ENCODE measurements at regions not wholly inside any gene's neighbourhood (a gene's known extent, or its start where the extent isn't known, plus 50 kb on each side); places are given as distances from the start of the nearest gene placed in this dataset.

DNA sequence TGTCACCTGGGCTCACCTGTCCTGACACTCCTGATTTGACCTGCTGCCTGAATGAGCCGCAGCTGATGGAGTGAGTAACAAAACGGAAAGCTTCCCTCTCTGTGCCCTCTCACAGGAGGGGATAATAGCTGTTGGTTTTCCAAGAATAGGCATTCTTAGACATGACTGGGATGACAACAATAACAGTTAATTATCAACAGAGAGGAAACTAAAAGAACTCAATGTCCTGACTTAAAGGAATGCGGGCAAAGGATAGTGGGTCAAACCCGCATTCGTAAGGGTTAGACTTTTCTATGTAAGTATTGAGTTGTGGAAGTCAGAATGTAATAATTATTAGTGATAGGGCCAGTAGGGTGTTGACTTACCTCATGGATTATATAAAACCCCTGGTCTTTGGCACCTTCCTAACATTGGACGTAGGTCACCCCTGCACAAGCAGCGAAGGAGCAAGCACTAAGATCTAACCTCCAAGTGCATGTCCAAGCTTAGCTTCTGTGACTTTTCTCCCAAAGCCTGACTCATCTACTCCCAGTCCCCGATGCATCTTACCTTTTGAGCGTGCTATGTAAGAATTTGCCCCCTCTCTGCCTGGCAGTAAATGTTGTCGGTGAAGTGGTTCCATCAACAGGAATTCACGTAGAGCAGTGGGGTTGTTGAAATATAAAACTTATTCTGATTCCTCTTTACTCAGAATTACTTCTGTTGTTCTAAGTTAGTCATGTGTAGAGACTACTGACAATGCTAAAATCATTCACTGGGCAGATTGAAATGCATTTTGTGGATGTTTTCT lies 442.3 kb downstream of the FGF9 start:
- intact Hi-C loops (cut with DNase I; ENCODE audit: low total_unique reads) = no loop called here
- TF ChIP-seq CTCF (IDR thresholded peaks at IDR 0.05) = no peak
- TF ChIP-seq EP300 (IDR thresholded peaks at IDR 0.05) = no peak
- TF ChIP-seq POLR2A (IDR thresholded peaks at IDR 0.05) = no peak

DNA sequence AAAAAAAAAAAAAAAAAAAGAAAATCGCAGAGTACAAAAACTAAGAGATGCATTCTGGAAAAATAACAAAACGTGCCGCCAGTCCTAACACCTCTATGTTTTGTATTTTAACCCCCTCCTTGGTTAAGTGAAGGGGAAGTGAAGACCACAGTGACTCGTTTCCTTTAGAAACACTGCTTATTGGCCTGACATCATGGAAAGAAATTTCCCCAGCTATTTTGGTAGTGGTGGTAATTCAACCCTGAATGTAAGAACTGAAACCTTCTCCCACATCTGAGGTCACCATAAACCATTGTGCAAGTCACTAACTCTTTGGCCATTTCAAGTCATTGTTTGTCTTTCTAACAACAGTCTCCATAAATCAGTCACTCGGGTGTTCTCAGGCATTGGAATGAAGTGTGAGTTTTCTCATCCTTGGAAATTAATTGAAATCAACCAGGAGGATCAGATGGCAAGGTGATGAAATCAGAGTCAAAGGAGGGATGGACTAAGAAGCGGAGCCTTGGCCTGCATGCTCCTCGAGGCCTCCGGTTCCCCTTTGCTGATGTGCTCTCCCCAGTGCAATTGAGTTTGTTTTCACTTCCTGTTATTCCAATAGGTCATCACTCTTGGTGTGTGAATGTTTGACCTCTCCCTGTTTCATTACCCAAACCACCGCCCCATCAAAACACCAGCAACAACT lies 443.9 kb downstream of the FGF9 start:
- Histone ChIP-seq H3K4me3 (no peak overlapping the region), H3K9me3 (no peaks in the 10 kb centered on the region), H3K36me3 (no peaks in the 10 kb centered on the region), H3K27me3 (peaks cover 0 to 21% (median 7%) of the 10 kb centered on the region in 3 donors), H3K27ac (no peak overlapping the region), H3K4me1 (no peaks in the 10 kb centered on the region)
- 67 to 79% (median 68%) methylated on average over 9 of the region's 9 CpGs for WGBS, 5 donors
- DNase-seq = peak in 1 of 2 donors; percentile 71
- TF ChIP-seq POLR2AphosphoS5 (IDR thresholded peaks at IDR 0.05) (no peak), CTCF (IDR thresholded peaks at IDR 0.05) (no peak), POLR2A (IDR thresholded peaks at IDR 0.05) (no peak), EP300 (IDR thresholded peaks at IDR 0.05) (no peak)
- intact Hi-C loops (cut with DNase I; ENCODE audit: low total_unique reads) = no loop called here

More for the DNA sequence above, 442.3 kb downstream of the FGF9 start:
- WGBS, 5 donors = 89 to 95% (median 93%) methylated on average over 11 of the region's 11 CpGs
- H3K4me1 ChIP-seq = peaks cover 0 to 6% (median 1%) of the 10 kb centered on the region in 4 donors
- H3K36me3 ChIP-seq = no peaks in the 10 kb centered on the region
- H3K27me3 ChIP-seq = peaks cover 0 to 28% (median 7%) of the 10 kb centered on the region in 3 donors
- no peak overlapping the region for H3K27ac ChIP-seq
- H3K9me3 ChIP-seq = no peaks in the 10 kb centered on the region
- no peak overlapping the region for H3K4me3 ChIP-seq
- DNase-seq = no peak

DNA sequence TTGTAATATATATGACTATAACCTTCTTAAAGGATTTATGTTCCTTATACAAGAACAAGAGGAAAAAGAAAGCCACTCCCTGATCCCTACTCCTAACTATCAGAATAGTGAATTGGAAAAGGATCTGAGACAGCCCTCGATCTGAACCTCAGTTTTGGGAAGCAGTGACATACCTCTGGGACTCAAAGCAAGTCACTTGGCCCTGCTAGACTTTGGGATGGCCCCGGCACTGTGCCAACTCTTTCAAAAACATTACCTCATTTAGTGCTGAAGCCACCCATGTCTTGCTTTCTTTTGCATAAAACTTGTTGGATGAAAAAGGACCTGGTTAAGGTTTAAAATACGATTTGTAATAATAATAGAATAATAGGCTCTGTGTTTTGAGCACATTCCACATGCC lies 447.3 kb downstream of the FGF9 start:
- no peaks in the 10 kb centered on the region for H3K9me3 ChIP-seq
- no peaks in the 10 kb centered on the region for H3K27me3 ChIP-seq
- TF ChIP-seq POLR2AphosphoS5 (IDR thresholded peaks at IDR 0.05) = no peak
- TF ChIP-seq EP300 (IDR thresholded peaks at IDR 0.05) = no peak
- TF ChIP-seq CTCF (IDR thresholded peaks at IDR 0.05) = no peak
- TF ChIP-seq POLR2A (IDR thresholded peaks at IDR 0.05) = no peak
- no peak overlapping the region for H3K27ac ChIP-seq
- H3K4me3 ChIP-seq = no peak overlapping the region
- intact Hi-C loops (cut with DNase I; ENCODE audit: low total_unique reads) = no loop called here
- no peaks in the 10 kb centered on the region for H3K4me1 ChIP-seq
- no peak for DNase-seq
- H3K36me3 ChIP-seq = no peaks in the 10 kb centered on the region
- 69 to 82% (median 81%) methylated on average over 3 of the region's 3 CpGs for WGBS, 5 donors

DNA sequence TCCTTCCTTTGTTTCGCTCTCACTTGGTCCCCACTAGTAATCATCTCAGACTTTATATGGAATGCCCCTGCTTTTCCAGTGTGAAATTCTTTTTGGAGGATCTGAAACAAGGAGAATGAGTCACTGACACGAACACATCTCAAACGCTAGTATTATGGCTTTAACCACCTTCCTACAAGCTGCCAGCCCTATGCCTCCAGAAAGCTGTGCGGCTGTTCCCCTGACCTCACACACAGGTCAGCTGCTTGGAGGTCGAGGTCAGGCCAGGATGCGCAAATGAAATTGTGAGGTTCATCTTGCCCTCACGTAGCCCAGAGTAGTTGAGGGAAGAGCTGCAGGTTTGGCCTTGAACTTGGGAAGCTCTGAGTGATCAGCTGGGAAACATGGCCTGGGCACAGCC lies 449.8 kb downstream of the FGF9 start:
- no peak overlapping the region for H3K4me3 ChIP-seq
- H3K27ac ChIP-seq = no peak overlapping the region
- no peak for DNase-seq
- intact Hi-C loops (cut with DNase I; ENCODE audit: low total_unique reads) = no loop called here
- TF ChIP-seq EP300 (IDR thresholded peaks at IDR 0.05) (no peak), POLR2AphosphoS5 (IDR thresholded peaks at IDR 0.05) (no peak), CTCF (IDR thresholded peaks at IDR 0.05) (no peak), POLR2A (IDR thresholded peaks at IDR 0.05) (no peak)
- whole genome bisulfite sequencing, 5 donors = 75 to 88% (median 87%) methylated on average over 7 of the region's 7 CpGs
- no peaks in the 10 kb centered on the region for H3K9me3 ChIP-seq
- H3K4me1 ChIP-seq = no peaks in the 10 kb centered on the region
- no peaks in the 10 kb centered on the region for H3K27me3 ChIP-seq
- H3K36me3 ChIP-seq = no peaks in the 10 kb centered on the region
